ENCODE measurements at regions not wholly inside any gene's neighbourhood (a gene's known extent, or its start where the extent isn't known, plus 50 kb on each side); places are given as distances from the start of the nearest gene placed in this dataset.

DNA sequence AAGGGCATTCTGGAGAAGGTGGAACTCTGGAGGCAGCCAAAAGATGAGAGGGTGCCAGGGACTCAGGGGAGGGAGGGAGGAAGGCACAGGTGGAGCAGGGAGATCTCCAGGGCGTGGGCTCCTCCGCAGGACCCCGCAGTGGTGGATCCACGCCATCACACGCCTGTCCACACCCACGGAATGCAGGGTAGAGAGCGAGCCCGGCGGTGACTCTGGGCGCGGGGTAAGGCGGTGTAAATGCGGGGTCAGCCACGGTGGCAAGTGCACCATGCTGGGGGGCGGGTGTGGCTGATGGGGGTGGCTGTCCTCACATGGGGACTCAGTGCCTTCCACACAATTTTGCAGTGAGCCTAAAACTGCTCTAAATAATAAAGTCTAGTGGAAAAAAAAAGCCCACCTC, 105.1 kb upstream of the TTC34 start:
- TF ChIP-seq, protein P1, sequence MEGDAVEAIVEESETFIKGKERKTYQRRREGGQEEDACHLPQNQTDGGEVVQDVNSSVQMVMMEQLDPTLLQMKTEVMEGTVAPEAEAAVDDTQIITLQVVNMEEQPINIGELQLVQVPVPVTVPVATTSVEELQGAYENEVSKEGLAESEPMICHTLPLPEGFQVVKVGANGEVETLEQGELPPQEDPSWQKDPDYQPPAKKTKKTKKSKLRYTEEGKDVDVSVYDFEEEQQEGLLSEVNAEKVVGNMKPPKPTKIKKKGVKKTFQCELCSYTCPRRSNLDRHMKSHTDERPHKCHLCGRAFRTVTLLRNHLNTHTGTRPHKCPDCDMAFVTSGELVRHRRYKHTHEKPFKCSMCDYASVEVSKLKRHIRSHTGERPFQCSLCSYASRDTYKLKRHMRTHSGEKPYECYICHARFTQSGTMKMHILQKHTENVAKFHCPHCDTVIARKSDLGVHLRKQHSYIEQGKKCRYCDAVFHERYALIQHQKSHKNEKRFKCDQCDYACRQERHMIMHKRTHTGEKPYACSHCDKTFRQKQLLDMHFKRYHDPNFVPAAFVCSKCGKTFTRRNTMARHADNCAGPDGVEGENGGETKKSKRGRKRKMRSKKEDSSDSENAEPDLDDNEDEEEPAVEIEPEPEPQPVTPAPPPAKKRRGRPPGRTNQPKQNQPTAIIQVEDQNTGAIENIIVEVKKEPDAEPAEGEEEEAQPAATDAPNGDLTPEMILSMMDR (IDR thresholded peaks at IDR 0.05): no peak
- no peak for TF ChIP-seq EZH2 (IDR thresholded peaks at IDR 0.05; ENCODE audit: borderline replicate concordance, insufficient read depth, low read depth, low read length, poor library complexity, severe bottlenecking)
